DMS153 treated with DMSO at 0.1 percent for 48 hours (cell line): ENCODE measurements at regions not wholly inside any gene's neighbourhood (a gene's known extent, or its start where the extent isn't known, plus 50 kb on each side); places are given as distances from the start of the nearest gene placed in this dataset.
A peak's percentile ranks its signal among the peaks of the same experiment; 100 is the strongest.

ENCODE experiments used
- DNase-seq: peaks from one replicate; lab custom pipeline; 2025; ENCODE audit not compliant: unreplicated experiment; lab: John Stamatoyannopoulos, UW

GRCh38 chr9:82570226-82570625 is 492.7 kb downstream of the RASEF start:
- DNase-seq = no peak

- DNase-seq = no peak
These were observed 491.4 kb downstream of the RASEF start for GRCh38 chr9:82571540-82571939.

- DNase-seq = no peak
These were observed 490.8 kb downstream of the RASEF start for GRCh38 chr9:82572146-82572545.

- no peak for DNase-seq
These were observed 488.0 kb downstream of the RASEF start for GRCh38 chr9:82574911-82575310.

GRCh38 chr9:82580921-82581320 is 482.0 kb downstream of the RASEF start:
- DNase-seq = no peak

- DNase-seq = no peak
These were observed 481.4 kb downstream of the RASEF start for GRCh38 chr9:82581516-82581915.

GRCh38 chr9:82581935-82582334 is 481.0 kb downstream of the RASEF start:
- no peak for DNase-seq

- no peak for DNase-seq
These were observed 480.2 kb downstream of the RASEF start for GRCh38 chr9:82582693-82583092.

GRCh38 chr9:82583524-82583923 is 479.4 kb downstream of the RASEF start:
- no peak for DNase-seq

GRCh38 chr9:82584349-82584863 is 478.5 kb downstream of the RASEF start:
- no peak for DNase-seq

GRCh38 chr9:82586918-82587356 is 476.0 kb downstream of the RASEF start:
- DNase-seq = no peak

- no peak for DNase-seq
These were observed 474.4 kb downstream of the RASEF start for GRCh38 chr9:82588301-82589180.

GRCh38 chr9:82590845-82591244 is 472.1 kb downstream of the RASEF start:
- no peak for DNase-seq

- no peak for DNase-seq
These were observed 469.4 kb downstream of the RASEF start for GRCh38 chr9:82593501-82593900.

- peak; percentile 49 for DNase-seq
These were observed 465.4 kb downstream of the RASEF start for GRCh38 chr9:82597241-82598203.

GRCh38 chr9:82598241-82599039 is 464.5 kb downstream of the RASEF start:
- no peak for DNase-seq

- DNase-seq = peak; percentile 7
These were observed 463.5 kb downstream of the RASEF start for GRCh38 chr9:82599336-82599949.

GRCh38 chr9:82600536-82601292 is 462.2 kb downstream of the RASEF start:
- no peak for DNase-seq

GRCh38 chr9:82601293-82601771 is 461.6 kb downstream of the RASEF start:
- peak; percentile 29 for DNase-seq
